ENCODE measurements at regions not wholly inside any gene's neighbourhood (a gene's known extent, or its start where the extent isn't known, plus 50 kb on each side); places are given as distances from the start of the nearest gene placed in this dataset.

- no peak for DNase-seq (ENCODE audit: low read depth in 1 of 2, low spot score in 1 of 2)
Measured at GRCh38 chr3:72494130-72494529, 354.1 kb downstream of the SHQ1 start.

- DNase-seq (ENCODE audit: low read depth in 1 of 2, low spot score in 1 of 2), result no peak
Measured at GRCh38 chr3:72492240-72492639, 356.0 kb downstream of the SHQ1 start.

- no peak for DNase-seq (ENCODE audit: low read depth in 1 of 2, low spot score in 1 of 2)
Measured at GRCh38 chr3:72490688-72491435, 357.4 kb downstream of the SHQ1 start.

DNA sequence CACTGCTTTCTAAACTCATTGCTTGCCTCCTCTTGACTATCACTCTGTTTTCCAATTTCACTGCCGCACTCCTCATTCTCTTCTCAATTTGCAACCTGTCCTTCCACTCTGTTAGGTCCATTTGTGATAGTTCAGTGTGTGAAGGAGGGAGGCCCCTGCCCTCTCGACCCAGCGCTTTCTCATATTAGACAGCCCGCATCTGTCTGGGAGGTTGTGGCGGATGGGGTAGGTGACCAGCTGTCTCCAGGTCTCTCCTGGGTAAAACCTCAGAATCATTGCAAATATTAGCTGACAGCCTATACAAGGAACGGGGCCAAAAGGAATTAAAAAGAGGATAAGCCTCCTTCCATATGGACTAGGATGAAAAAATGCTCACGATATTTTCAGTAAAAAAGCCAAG, 358.3 kb downstream of the SHQ1 start:
- no peak for DNase-seq (ENCODE audit: low read depth in 1 of 2, low spot score in 1 of 2)

GRCh38 chr3:72488738-72489035, 359.6 kb downstream of the SHQ1 start:
- no peak for DNase-seq (ENCODE audit: low read depth in 1 of 2, low spot score in 1 of 2)

DNA sequence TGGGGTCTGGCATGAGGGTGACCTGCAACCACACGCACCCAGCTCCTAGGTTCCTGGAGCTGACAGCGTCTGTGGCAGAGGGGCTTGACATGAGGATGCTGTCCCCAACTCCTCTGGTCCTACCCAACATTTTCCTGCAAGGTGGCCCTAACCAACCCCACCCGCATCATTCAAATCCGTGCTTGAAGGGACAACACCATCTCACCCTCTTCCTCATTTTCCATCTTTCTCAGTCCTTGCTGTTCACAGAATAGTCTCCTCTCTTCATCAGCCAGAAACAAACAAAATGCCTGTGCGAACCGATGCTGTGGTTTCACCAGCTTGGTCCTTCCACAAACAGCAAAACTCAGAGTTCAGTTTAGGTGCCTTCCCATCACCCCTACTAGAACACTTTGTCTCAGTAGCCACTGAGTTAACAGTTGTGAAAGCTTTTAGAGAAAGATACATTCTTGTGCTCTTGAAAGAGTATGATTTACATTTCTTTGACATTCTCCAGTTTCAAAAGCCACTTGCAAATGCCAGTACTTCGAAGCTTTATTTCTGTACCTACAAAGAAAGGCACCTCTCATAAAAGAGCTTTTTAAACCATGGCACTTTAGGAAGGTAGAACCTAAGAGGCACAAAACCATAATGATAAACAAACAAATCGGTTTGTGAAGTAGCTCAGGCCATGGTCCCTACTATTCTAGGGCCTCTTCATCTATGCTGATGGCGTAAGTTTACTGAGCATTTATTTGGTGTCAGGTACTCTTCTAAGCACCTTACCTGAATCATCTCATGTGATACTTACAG, 360.1 kb downstream of the SHQ1 start:
- DNase-seq (ENCODE audit: low read depth in 1 of 2, low spot score in 1 of 2), result no peak

GRCh38 chr3:72487078-72487765, 361.0 kb downstream of the SHQ1 start:
- no peak for DNase-seq (ENCODE audit: low read depth in 1 of 2, low spot score in 1 of 2)

GRCh38 chr3:72485641-72486040, 362.6 kb downstream of the SHQ1 start:
- DNase-seq (ENCODE audit: low read depth in 1 of 2, low spot score in 1 of 2), result no peak

GRCh38 chr3:72483554-72484104, 364.6 kb downstream of the SHQ1 start:
- no peak for DNase-seq (ENCODE audit: low read depth in 1 of 2, low spot score in 1 of 2)

DNA sequence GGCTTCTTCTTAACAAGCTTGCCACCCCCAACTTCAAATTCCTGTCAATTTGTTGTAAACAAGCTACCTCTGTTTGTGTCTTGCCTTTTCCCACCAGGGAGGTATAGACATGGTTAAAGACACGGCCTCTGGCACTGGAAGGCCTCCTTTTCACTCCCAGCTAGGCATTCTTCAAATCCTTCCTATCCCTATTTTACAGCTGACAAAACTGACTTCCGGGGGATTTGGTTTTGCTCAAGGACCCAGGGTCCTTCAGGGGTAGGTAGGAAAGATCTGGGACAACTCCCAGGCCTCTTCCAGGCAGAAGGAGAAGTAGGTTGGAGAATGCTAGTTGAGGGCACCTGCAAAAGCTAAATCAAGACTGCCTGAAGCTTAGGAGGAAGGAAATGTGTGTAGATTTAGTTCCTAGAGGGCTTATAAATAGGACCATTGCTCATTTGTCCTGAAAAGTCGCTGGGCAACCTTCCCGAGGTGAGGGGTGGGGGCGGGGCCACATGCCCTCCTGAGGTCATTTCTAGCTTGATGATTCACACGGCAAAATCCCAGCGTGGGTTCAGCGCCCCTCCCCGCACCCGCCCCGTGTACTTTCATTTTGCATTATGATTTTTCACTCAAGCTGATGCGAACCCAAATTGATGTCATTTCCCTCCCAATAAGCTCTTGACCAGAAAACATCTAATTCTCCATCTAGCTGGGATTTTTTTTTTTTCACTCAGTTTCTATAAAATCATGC, 365.5 kb downstream of the SHQ1 start:
- peak; percentile 7 to 62 for DNase-seq (ENCODE audit: low read depth in 1 of 2, low spot score in 1 of 2)

GRCh38 chr3:72481542-72481941, 366.7 kb downstream of the SHQ1 start:
- DNase-seq (ENCODE audit: low read depth in 1 of 2, low spot score in 1 of 2), result no peak

GRCh38 chr3:72480366-72480765, 367.9 kb downstream of the SHQ1 start:
- no peak for DNase-seq (ENCODE audit: low read depth in 1 of 2, low spot score in 1 of 2)

- no peak for DNase-seq (ENCODE audit: low read depth in 1 of 2, low spot score in 1 of 2)
Measured at GRCh38 chr3:72479651-72480215, 368.5 kb downstream of the SHQ1 start.

DNA sequence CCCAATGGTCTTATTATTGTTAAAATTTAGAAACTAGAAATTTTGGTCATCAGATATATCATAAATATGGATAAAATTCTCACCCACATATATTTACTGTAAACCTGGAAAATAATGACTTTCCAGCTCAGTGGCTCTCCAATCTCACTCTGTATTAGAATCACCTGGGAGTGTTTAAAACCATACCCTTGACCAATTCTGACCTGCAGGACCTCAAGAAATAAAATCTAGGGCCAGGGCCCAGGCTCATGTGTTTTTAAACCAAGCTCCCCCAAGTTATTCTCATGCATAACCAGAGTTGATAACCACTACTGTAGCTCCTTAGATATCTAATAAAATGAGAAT, 372.1 kb downstream of the SHQ1 start:
- no peak for DNase-seq (ENCODE audit: low read depth in 1 of 2, low spot score in 1 of 2)

GRCh38 chr3:72475258-72476138, 372.7 kb downstream of the SHQ1 start:
- no peak for DNase-seq (ENCODE audit: low read depth in 1 of 2, low spot score in 1 of 2)

DNA sequence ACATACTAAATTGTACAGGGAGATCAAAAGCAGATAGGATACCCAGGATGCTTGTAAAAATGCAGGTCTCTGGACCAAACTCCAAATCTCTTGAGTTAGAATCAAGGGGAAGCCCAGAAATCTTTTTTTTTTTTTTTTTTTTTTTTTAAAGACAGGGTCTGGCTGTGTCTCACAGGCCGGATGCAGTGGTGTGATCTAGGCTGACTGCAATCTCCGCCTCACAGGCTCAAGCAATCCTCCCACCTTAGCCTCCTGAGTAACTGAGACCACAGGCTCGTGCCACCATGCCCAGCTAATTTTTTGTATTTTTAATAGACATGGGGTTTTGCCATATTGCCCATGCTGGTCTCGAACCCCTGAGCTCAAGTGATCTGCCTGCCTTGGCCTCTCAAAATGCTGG, 373.5 kb downstream of the SHQ1 start:
- no peak for DNase-seq (ENCODE audit: low read depth in 1 of 2, low spot score in 1 of 2)

DNA sequence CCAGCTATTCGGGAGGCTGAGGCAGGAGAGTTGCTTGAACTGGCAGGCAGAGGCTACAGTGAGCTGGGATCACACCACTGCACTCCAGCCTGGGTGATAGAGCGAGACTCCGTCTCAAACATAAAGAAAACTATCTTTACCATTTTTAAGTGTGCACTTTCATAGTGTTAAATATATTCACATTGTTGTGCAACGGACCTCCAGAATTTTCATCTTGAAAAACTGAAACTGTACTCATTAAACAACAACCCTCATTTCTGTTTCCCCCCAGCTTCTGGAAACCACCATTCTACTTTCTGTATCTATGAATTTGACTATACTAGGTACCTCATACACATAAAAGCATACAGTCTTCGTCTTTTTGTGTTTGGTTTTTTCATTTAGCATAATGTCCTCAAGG, 375.1 kb downstream of the SHQ1 start:
- DNase-seq (ENCODE audit: low read depth in 1 of 2, low spot score in 1 of 2), result no peak

GRCh38 chr3:72470904-72471417, 377.3 kb downstream of the SHQ1 start:
- DNase-seq (ENCODE audit: low read depth in 1 of 2, low spot score in 1 of 2), result no peak

- DNase-seq (ENCODE audit: low read depth in 1 of 2, low spot score in 1 of 2), result no peak
Measured at GRCh38 chr3:72465853-72466252, 382.4 kb downstream of the SHQ1 start.

DNA sequence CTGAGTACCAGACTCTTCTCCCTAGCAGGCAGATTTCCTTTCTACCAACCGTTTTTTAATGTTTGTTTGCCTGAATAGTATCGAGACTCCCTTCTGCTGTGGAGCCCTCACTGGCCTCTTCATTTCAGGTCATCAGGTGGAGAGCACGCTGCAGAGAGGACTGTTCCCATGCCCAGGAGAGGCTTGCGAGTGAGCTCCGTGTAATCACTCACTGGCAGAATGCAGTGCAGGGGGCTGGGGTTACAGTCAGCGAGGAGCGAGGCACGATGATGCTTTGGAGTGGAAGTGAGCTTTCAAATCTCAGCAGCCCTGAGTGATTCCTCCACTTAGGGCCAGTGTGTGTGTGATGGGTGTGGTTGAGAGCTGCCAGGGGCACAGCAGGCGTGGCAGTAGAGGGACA, 385.2 kb downstream of the SHQ1 start:
- DNase-seq (ENCODE audit: low read depth in 1 of 2, low spot score in 1 of 2), result no peak
